GM12878 (cell line): ENCODE measurements at regions not wholly inside any gene's neighbourhood (a gene's known extent, or its start where the extent isn't known, plus 50 kb on each side); places are given as distances from the start of the nearest gene placed in this dataset.

Experiments
- ATAC-seq: fragments of 200-7000 bp; cut with Tn5 transposase; 3 replicates; pipeline ENCODE4 v1.9.1; 2020; ENCODE audit warnings: mild to moderate bottlenecking, moderate library complexity
- BruUV-seq: library from RNA; stranded (reverse); fragments of 400-500 nt; replicated peaks from 2 replicates; lab custom pipeline; 2021; lab: Mats Ljungman, UMichigan
- CTCF ChIA-PET: fragments of 300-600 bp; sonication (Branson Sonifier 250); formaldehyde crosslinking; extraction: SDS; loops from one replicate; lab custom pipeline; 2021; ENCODE audit warnings: inconsistent platforms; lab: Yijun Ruan, JAX
- POLR2A ChIA-PET: fragments of 350-600 bp; formaldehyde crosslinking; extraction: SDS; loops from one replicate; lab custom pipeline; 2021; ENCODE audit warnings: inconsistent platforms; lab: Charles Lee
- RAD21 ChIA-PET: fragments of 300-600 bp; sonication (Branson Sonifier 250); formaldehyde crosslinking; loops from one replicate; lab custom pipeline; 2023; ENCODE audit warnings: antibody characterized with exemption; ENCODE audit not compliant: unreplicated experiment; lab: Charles Lee
- SMC1A ChIA-PET: fragments of 300-600 bp; sonication (Branson Sonifier 250); formaldehyde crosslinking; loops from one replicate; lab custom pipeline; 2023; ENCODE audit not compliant: unreplicated experiment, uncharacterized antibody; lab: Charles Lee
- DNase-seq: peaks from one replicate; pipeline ENCODE4 v3.0.0-alpha.2; 2011; ENCODE audit warnings: low read depth, low spot score
- FAIRE-seq: peaks from 3 replicates; lab custom pipeline; 2011; peaks lifted over from hg19 to GRCh38; lab: Jason Lieb, UNC
- H2AFZ ChIP-seq: 2 replicates; pipeline ENCODE4 v1.6.0; 2011; ENCODE audit warnings: low read depth, low read length, control low read depth; ENCODE audit not compliant: control insufficient read depth
- H3K27ac ChIP-seq: 2 replicates; pipeline ENCODE4 v1.5.1; 2011; ENCODE audit warnings: control low read depth; ENCODE audit not compliant: control insufficient read depth, insufficient read depth
- H3K27me3 ChIP-seq, 2 experiments: replicated peaks in 1 of 2; 2 replicates each; pipeline versions ENCODE4 v1.6.0 to v1.6.1; 2011; ENCODE audit warnings: low read length in 1 of 2; ENCODE audit not compliant: control insufficient read depth in 2 of 2, insufficient read depth in 2 of 2
- H3K36me3 ChIP-seq, 2 experiments: 2 replicates each; pipeline ENCODE4 v1.5.1; 2011; ENCODE audit warnings: low read length in 1 of 2; ENCODE audit not compliant: control insufficient read depth in 2 of 2, insufficient read depth in 2 of 2
- H3K4me1 ChIP-seq: 2 replicates; pipeline ENCODE4 v1.6.1; 2011; ENCODE audit warnings: mild to moderate bottlenecking, low read length, moderate library complexity, mixed read lengths; ENCODE audit not compliant: control insufficient read depth, insufficient read depth
- H3K4me2 ChIP-seq: 2 replicates; pipeline ENCODE4 v1.6.0; 2011; ENCODE audit warnings: control low read depth; ENCODE audit not compliant: control insufficient read depth, insufficient read depth
- H3K4me3 ChIP-seq: fragments of 200-600 bp; sonication (generic); 2 replicates; pipeline ENCODE4 v1.5.1; 2016
- H3K79me2 ChIP-seq: 2 replicates; pipeline ENCODE4 v1.6.0; 2011; ENCODE audit warnings: low read length; ENCODE audit not compliant: control insufficient read depth, insufficient read depth
- H3K9ac ChIP-seq: 2 replicates; pipeline ENCODE4 v1.8.0; 2011; ENCODE audit warnings: low read length, control low read depth, mixed read lengths; ENCODE audit not compliant: control insufficient read depth, insufficient read depth
- H3K9me3 ChIP-seq: replicated peaks from 3 replicates; pipeline ENCODE4 v1.5.1; 2011; ENCODE audit warnings: mild to moderate bottlenecking, low read length; ENCODE audit not compliant: control insufficient read depth, insufficient read depth
- H4K20me1 ChIP-seq: 2 replicates; pipeline ENCODE4 v1.6.0; 2011; ENCODE audit not compliant: control insufficient read depth, insufficient read depth
- MXI1 ChIP-seq: fragments of 150-350 bp; IDR thresholded peaks from 2 replicates; pipeline ENCODE4 v1.6.1; 2011; ENCODE audit warnings: low read depth, mild to moderate bottlenecking, inconsistent platforms, low read length, improper control_type of control experiment
- MYC ChIP-seq: IDR thresholded peaks from 2 replicates; pipeline ENCODE4 v1.6.1; 2011; ENCODE audit warnings: mild to moderate bottlenecking, low read length, moderate library complexity, inconsistent platforms; ENCODE audit not compliant: insufficient read depth, insufficient replicate concordance, insufficient read length, severe bottlenecking
- NFYA ChIP-seq: IDR thresholded peaks from 2 replicates; pipeline ENCODE4 v1.6.1; 2011; ENCODE audit warnings: low read depth, mild to moderate bottlenecking, low read length, improper control_type of control experiment, borderline replicate concordance
- TCF7 ChIP-seq: IDR thresholded peaks from 2 replicates; pipeline ENCODE4 v1.6.1; 2014; ENCODE audit warnings: antibody characterized with exemption, borderline replicate concordance
- ZNF217 ChIP-seq: fragments of 450-650 bp; IDR thresholded peaks from 2 replicates; pipeline ENCODE4 v1.6.1; 2017; ENCODE audit warnings: antibody characterized with exemption, mild to moderate bottlenecking
- ZSCAN29 ChIP-seq: fragments of 450-650 bp; IDR thresholded peaks from 2 replicates; pipeline ENCODE4 v1.6.1; 2017; ENCODE audit warnings: mild to moderate bottlenecking, moderate library complexity
- WGBS: methylation state at CpG from one replicate; pipeline ENCODE4 v1.1.6; 2016; ENCODE audit warnings: low lambda C conversion rate; ENCODE audit not compliant: insufficient replicate concordance, insufficient coverage; ENCODE audit errors: missing lambda C conversion rate; 5-methylcytosine and 5-hydroxymethylcytosine counted together
- in situ Hi-C: fragments of 300-500 bp; cut with MboI; formaldehyde crosslinking; loops from 9 replicates; pipeline ENCODE4 v1.14.3; 2018; ENCODE audit warnings: mixed read lengths
- intact Hi-C: fragments of 100-400 bp; cut with micrococcal nuclease; formaldehyde crosslinking; loops from one replicate; pipeline ENCODE4 v1.14.2; 2022; ENCODE audit not compliant: unreplicated experiment
- TF ChIP-seq, protein P1 (sequence below): fragments of 450-650 bp; IDR thresholded peaks from 2 replicates; pipeline ENCODE4 v1.6.1; 2017; ENCODE audit warnings: antibody characterized with exemption, mild to moderate bottlenecking, moderate library complexity

- 23% methylated on average over 9 of the region's 9 CpGs for whole genome bisulfite sequencing
- Histone ChIP-seq H3K36me3 (no peaks in the 10 kb centered on the region), H3K4me2 (no peak overlapping the region), H3K4me1 (no peaks in the 10 kb centered on the region), H3K9me3 (no peaks in the 10 kb centered on the region; the same call in 2 of the 3 replicates), H4K20me1 (no peaks in the 10 kb centered on the region), H3K27me3 (no peaks in the 10 kb centered on the region), H3K79me2 (no peaks in the 10 kb centered on the region), H3K27ac (no peak overlapping the region), H3K9ac (no peak overlapping the region), H3K4me3 (no peak overlapping the region), H2AFZ (no peak overlapping the region)
- ATAC-seq (no peak), DNase-seq (no peak), FAIRE-seq (no peak)
- ChIA-PET POLR2A (no interaction called here), SMC1A (interaction anchor here (0.7 kb wide), 1 partner anchor 101 kb away, joined by 3 read pairs; no protein-coding TSS in a partner anchor), RAD21 (no interaction called here), CTCF (interaction anchor here (1.5 kb wide), 1 partner anchor 111 kb away, joined by 3 read pairs; no protein-coding TSS in a partner anchor)
- no TSS peak for BruUV-seq
- intact Hi-C loops (no loop called here), in situ Hi-C loops (no loop called here)
- TF ChIP-seq ZSCAN29, result no peak
- TF ChIP-seq TCF7, result no peak
- TF ChIP-seq ZNF217, result no peak
- TF ChIP-seq MYC, result no peak
- TF ChIP-seq NFYA, result no peak
- TF ChIP-seq MXI1, result no peak
- TF ChIP-seq, protein P1, sequence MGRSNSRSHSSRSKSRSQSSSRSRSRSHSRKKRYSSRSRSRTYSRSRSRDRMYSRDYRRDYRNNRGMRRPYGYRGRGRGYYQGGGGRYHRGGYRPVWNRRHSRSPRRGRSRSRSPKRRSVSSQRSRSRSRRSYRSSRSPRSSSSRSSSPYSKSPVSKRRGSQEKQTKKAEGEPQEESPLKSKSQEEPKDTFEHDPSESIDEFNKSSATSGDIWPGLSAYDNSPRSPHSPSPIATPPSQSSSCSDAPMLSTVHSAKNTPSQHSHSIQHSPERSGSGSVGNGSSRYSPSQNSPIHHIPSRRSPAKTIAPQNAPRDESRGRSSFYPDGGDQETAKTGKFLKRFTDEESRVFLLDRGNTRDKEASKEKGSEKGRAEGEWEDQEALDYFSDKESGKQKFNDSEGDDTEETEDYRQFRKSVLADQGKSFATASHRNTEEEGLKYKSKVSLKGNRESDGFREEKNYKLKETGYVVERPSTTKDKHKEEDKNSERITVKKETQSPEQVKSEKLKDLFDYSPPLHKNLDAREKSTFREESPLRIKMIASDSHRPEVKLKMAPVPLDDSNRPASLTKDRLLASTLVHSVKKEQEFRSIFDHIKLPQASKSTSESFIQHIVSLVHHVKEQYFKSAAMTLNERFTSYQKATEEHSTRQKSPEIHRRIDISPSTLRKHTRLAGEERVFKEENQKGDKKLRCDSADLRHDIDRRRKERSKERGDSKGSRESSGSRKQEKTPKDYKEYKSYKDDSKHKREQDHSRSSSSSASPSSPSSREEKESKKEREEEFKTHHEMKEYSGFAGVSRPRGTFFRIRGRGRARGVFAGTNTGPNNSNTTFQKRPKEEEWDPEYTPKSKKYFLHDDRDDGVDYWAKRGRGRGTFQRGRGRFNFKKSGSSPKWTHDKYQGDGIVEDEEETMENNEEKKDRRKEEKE, result no peak
Observed at GRCh38 chr21:28233536-28234220, 759.0 kb downstream of the LTN1 start.
